Sigmoid colon (tissue), 3 donors: ENCODE measurements at regions not wholly inside any gene's neighbourhood (a gene's known extent, or its start where the extent isn't known, plus 50 kb on each side); places are given as distances from the start of the nearest gene placed in this dataset.
"Not testable (repeated sequence)": the region's sequence is repeated elsewhere in the genome, so short reads cannot be mapped to it uniquely, and the experiment has no call there.

ENCODE experiments used
- CTCF ChIP-seq, 4 experiments: fragments of 450-650 bp in 3 of 4; fragments of 200-600 bp in 1 of 4; IDR thresholded peaks; one replicate each; pipeline ENCODE4 v1.5.1; 2016 to 2019; ENCODE audit warnings: antibody characterized with exemption in 4 of 4, mild to moderate bottlenecking in 3 of 4, moderate library complexity in 2 of 4
- POLR2A ChIP-seq, 2 donors: fragments of 450-650 bp; IDR thresholded peaks; one replicate each; pipeline ENCODE4 v1.6.1; 2016; ENCODE audit warnings: antibody characterized with exemption in 2 of 2, mild to moderate bottlenecking in 2 of 2, moderate library complexity in 2 of 2

- TF ChIP-seq CTCF, POLR2A (IDR thresholded peaks at IDR 0.05): not testable (repeated sequence)
These were observed 204.0 kb upstream of the MAOA start for GRCh38 chrX:43451976-43452686.
